DOHH2 (cell line): ENCODE measurements at regions not wholly inside any gene's neighbourhood (a gene's known extent, or its start where the extent isn't known, plus 50 kb on each side); places are given as distances from the start of the nearest gene placed in this dataset.
"Not testable (repeated sequence)": the region's sequence is repeated elsewhere in the genome, so short reads cannot be mapped to it uniquely, and the experiment has no call there.

Experiments
- H3F3A ChIP-seq: fragments of 200-600 bp; sonication (generic), shearing (Covaris generic); 2 replicates; pipeline ENCODE4 v1.6.0; 2016; ENCODE audit warnings: antibody characterized with exemption, mild to moderate bottlenecking; ENCODE audit not compliant: control insufficient read depth, insufficient read depth
- H3K27ac ChIP-seq: fragments of 200-600 bp; sonication (generic); 2 replicates; pipeline ENCODE4 v1.5.1; 2014; ENCODE audit warnings: low read depth, mild to moderate bottlenecking, low read length, moderate library complexity
- H3K27me3 ChIP-seq: fragments of 200-600 bp; sonication (generic); 2 replicates; pipeline ENCODE4 v1.6.1; 2014; ENCODE audit warnings: mild to moderate bottlenecking, low read length, mixed read lengths; ENCODE audit not compliant: control insufficient read depth
- H3K36me3 ChIP-seq: fragments of 200-600 bp; sonication (generic); 2 replicates; pipeline ENCODE4 v1.6.1; 2014; ENCODE audit warnings: mild to moderate bottlenecking, low read length, moderate library complexity, mixed read lengths; ENCODE audit not compliant: control insufficient read depth
- H3K4me1 ChIP-seq: fragments of 200-600 bp; sonication (generic); 2 replicates; pipeline ENCODE4 v1.6.1; 2014; ENCODE audit warnings: mild to moderate bottlenecking, low read length, mixed read lengths; ENCODE audit not compliant: control insufficient read depth
- H3K4me2 ChIP-seq: fragments of 200-600 bp; sonication (generic); 2 replicates; pipeline ENCODE4 v1.6.0; 2014; ENCODE audit warnings: mild to moderate bottlenecking, low read length, moderate library complexity
- H3K4me3 ChIP-seq: fragments of 200-600 bp; sonication (generic); 2 replicates; pipeline ENCODE4 v1.5.1; 2014; ENCODE audit warnings: mild to moderate bottlenecking, low read length, mixed read lengths
- H3K79me2 ChIP-seq: fragments of 200-600 bp; sonication (generic); 2 replicates; pipeline ENCODE4 v1.6.1; 2014; ENCODE audit warnings: mild to moderate bottlenecking, low read length, mixed read lengths; ENCODE audit not compliant: control insufficient read depth
- H3K9me2 ChIP-seq: fragments of 200-600 bp; sonication (generic); replicated peaks from 2 replicates; pipeline ENCODE4 v1.6.1; 2014; ENCODE audit warnings: mild to moderate bottlenecking, low read length, mixed read lengths; ENCODE audit not compliant: control insufficient read depth
- H3K9me3 ChIP-seq: fragments of 200-600 bp; sonication (generic); 2 replicates; pipeline ENCODE4 v1.6.1; 2014; ENCODE audit warnings: antibody characterized with exemption, low read length, mixed read lengths; ENCODE audit not compliant: control insufficient read depth, insufficient read depth
- H4K20me1 ChIP-seq: fragments of 200-600 bp; sonication (generic); 2 replicates; pipeline ENCODE4 v1.6.0; 2014; ENCODE audit warnings: low read depth, mild to moderate bottlenecking, antibody characterized with exemption, low read length, moderate library complexity; ENCODE audit not compliant: control insufficient read depth, insufficient read depth
- EZH2phosphoT487 ChIP-seq: fragments of 200-600 bp; sonication (generic); IDR thresholded peaks from 2 replicates; pipeline ENCODE4 v1.6.1; 2017; ENCODE audit warnings: borderline replicate concordance, mild to moderate bottlenecking, antibody characterized with exemption, low read length, moderate library complexity, mixed read lengths
- TF ChIP-seq, protein P1 (sequence below): fragments of 200-600 bp; sonication (generic); IDR thresholded peaks from one replicate; pipeline ENCODE4 v1.5.1; 2014; ENCODE audit warnings: antibody characterized with exemption, mild to moderate bottlenecking, low read depth, low read length; ENCODE audit not compliant: poor library complexity, severe bottlenecking

DNA sequence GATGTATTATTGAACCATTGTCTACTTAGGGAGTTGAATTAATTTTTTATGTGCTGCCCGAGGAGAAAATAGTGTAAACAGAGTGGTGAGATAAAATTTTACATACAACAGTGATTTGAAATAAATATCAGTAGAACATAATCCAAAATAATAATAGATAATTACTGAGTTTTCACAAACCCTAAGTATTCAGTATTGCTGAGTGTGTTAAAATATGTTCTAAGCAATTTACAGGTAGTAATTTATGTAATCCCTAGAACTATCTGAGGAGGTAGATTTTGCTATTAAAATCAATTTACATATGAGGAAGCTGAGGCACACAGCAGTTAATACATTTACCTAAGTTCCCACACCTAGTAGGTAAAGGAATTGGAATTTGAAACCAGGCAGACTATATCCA, 134.7 kb upstream of the FAT1 start:
- H3K9me2 ChIP-seq = no peaks in the 10 kb centered on the region
- H4K20me1 ChIP-seq = no peaks in the 10 kb centered on the region
- H3K79me2 ChIP-seq = no peaks in the 10 kb centered on the region
- H3K36me3 ChIP-seq = no peaks in the 10 kb centered on the region
- TF ChIP-seq, protein P1, sequence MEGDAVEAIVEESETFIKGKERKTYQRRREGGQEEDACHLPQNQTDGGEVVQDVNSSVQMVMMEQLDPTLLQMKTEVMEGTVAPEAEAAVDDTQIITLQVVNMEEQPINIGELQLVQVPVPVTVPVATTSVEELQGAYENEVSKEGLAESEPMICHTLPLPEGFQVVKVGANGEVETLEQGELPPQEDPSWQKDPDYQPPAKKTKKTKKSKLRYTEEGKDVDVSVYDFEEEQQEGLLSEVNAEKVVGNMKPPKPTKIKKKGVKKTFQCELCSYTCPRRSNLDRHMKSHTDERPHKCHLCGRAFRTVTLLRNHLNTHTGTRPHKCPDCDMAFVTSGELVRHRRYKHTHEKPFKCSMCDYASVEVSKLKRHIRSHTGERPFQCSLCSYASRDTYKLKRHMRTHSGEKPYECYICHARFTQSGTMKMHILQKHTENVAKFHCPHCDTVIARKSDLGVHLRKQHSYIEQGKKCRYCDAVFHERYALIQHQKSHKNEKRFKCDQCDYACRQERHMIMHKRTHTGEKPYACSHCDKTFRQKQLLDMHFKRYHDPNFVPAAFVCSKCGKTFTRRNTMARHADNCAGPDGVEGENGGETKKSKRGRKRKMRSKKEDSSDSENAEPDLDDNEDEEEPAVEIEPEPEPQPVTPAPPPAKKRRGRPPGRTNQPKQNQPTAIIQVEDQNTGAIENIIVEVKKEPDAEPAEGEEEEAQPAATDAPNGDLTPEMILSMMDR = no peak
- no peaks in the 10 kb centered on the region for H3F3A ChIP-seq
- H3K27ac ChIP-seq = no peak overlapping the region
- no peaks in the 10 kb centered on the region for H3K4me1 ChIP-seq
- H3K9me3 ChIP-seq = no peaks in the 10 kb centered on the region
- no peak overlapping the region for H3K4me2 ChIP-seq
- no peaks in the 10 kb centered on the region for H3K27me3 ChIP-seq
- no peak overlapping the region for H3K4me3 ChIP-seq

DNA sequence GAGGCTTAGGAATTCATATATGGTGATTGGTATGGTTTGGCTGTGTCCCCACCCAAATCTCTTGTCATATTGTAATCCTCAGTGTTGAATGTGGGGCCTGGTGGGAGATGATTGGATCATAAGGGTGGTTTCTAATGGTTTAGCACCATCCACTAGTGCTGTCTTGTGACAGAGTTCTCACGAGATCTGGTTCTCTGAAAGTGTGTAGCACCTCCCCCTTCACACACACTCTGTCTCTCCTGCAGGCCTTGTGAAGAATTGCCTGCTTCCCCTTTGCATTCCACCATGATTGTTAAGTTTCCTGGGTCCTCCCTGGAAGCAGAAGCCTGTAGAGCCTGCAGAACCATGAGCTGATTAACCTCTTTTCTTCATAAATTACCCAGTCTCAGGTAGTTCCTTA, 135.8 kb upstream of the FAT1 start:
- H3K27ac ChIP-seq = no peak overlapping the region
- TF ChIP-seq, protein P1 = no peak
- no peak for TF ChIP-seq EZH2phosphoT487
- H3K4me3 ChIP-seq = no peak overlapping the region
- no peaks in the 10 kb centered on the region for H4K20me1 ChIP-seq
- no peaks in the 10 kb centered on the region for H3F3A ChIP-seq
- H3K27me3 ChIP-seq = no peaks in the 10 kb centered on the region
- no peak overlapping the region for H3K4me2 ChIP-seq
- H3K9me3 ChIP-seq = no peaks in the 10 kb centered on the region
- no peaks in the 10 kb centered on the region for H3K79me2 ChIP-seq
- no peaks in the 10 kb centered on the region for H3K36me3 ChIP-seq
- H3K4me1 ChIP-seq = no peaks in the 10 kb centered on the region
- no peaks in the 10 kb centered on the region for H3K9me2 ChIP-seq

DNA sequence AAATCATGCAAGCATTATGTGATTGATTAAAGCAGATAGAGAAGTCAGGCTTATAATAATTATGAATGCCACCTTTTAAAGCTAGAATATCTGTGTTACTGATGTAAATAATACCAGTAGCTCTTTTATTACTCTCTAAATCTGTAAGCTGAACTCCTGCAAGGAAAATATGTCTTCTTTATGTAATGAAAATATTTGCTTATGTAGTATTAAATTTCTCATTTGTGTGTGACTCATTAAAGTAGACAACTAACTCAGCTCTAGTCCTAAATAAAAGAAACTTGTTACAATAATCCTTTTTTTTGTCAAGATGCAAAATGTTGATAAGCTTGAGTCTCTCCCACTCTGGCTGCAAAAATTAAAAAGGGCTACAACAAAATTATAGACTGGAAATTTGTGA, 137.7 kb upstream of the FAT1 start:
- H3K9me3 ChIP-seq = no peaks in the 10 kb centered on the region
- H3K36me3 ChIP-seq = no peaks in the 10 kb centered on the region
- H3K4me3 ChIP-seq = no peak overlapping the region
- H3K9me2 ChIP-seq = no peaks in the 10 kb centered on the region
- no peaks in the 10 kb centered on the region for H3F3A ChIP-seq
- H3K4me2 ChIP-seq = no peak overlapping the region
- H3K27me3 ChIP-seq = no peaks in the 10 kb centered on the region
- no peak for TF ChIP-seq EZH2phosphoT487
- TF ChIP-seq, protein P1 = no peak
- no peaks in the 10 kb centered on the region for H3K4me1 ChIP-seq
- no peak overlapping the region for H3K27ac ChIP-seq
- no peaks in the 10 kb centered on the region for H4K20me1 ChIP-seq
- H3K79me2 ChIP-seq = no peaks in the 10 kb centered on the region

DNA sequence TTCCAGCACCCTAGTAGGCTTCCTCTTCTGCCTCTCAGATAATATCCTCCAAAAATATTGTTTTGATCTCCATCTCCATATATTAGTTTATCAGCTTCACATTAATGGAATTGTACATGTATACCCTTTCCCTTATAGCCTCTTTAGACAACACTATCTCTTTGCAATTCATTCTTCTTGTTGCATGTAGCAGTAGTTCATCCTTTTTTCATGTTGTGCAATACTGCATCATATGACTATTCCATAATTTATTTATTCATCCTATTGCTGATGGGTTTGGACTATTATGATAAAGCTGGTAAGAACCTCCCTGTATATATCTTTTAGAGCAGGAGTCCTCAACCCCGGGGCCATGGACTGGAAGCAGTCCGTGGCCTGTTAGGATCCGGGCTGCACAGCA, 148.2 kb upstream of the FAT1 start:
- Histone ChIP-seq H3K27ac (no peak overlapping the region), H3K4me1 (no peaks in the 10 kb centered on the region), H4K20me1 (no peaks in the 10 kb centered on the region), H3K79me2 (no peaks in the 10 kb centered on the region), H3K9me3 (no peaks in the 10 kb centered on the region), H3K9me2 (no peaks in the 10 kb centered on the region), H3K36me3 (no peaks in the 10 kb centered on the region), H3K4me3 (no peak overlapping the region), H3K4me2 (no peak overlapping the region), H3F3A (no peaks in the 10 kb centered on the region), H3K27me3 (no peaks in the 10 kb centered on the region)
- TF ChIP-seq, protein P1 = no peak
- TF ChIP-seq EZH2phosphoT487 = no peak

DNA sequence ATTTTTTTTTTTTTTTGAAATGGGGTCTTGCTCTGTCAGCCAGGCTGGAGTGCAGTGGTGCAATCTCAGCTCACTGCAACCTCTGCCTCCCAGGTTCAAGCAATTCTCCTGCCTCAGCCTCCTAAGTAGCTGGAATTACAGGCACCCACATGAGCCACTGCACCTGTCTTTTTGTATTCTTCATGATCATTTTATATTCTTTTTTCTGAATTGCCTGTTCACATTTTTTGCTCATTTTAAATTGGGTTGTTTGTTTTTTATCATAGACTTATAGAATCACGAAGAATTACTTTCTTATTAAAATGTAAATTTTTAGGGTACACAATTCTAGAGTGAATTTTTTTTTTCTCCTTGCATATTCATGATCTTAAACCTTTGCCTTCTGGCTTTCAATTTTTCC, 149.4 kb upstream of the FAT1 start:
- not testable (repeated sequence) for H3K36me3 ChIP-seq, H3K27me3 ChIP-seq, H3K9me2 ChIP-seq

More for the DNA sequence above, 149.4 kb upstream of the FAT1 start:
- not testable (repeated sequence) for H3K27ac ChIP-seq, H3K4me2 ChIP-seq, H3K9me3 ChIP-seq, H3K4me1 ChIP-seq, H3K79me2 ChIP-seq, H3K4me3 ChIP-seq, H3F3A ChIP-seq, H4K20me1 ChIP-seq
